Upper lobe of left lung (tissue), 6 donors: ENCODE measurements at regions not wholly inside any gene's neighbourhood (a gene's known extent, or its start where the extent isn't known, plus 50 kb on each side); places are given as distances from the start of the nearest gene placed in this dataset.

ENCODE experiments used
- ATAC-seq, 2 donors: fragments of 200-7000 bp; cut with Tn5 transposase; one replicate each; pipeline ENCODE4 v1.9.1; 2022; ENCODE audit warnings: mild to moderate bottlenecking in 2 of 2, moderate library complexity in 2 of 2; ENCODE audit not compliant: low FRiP score in 2 of 2
- DNase-seq, 2 donors: peaks; one replicate each; pipeline ENCODE4 v3.0.0-alpha.2; 2019 to 2020
- H3K27ac ChIP-seq, 4 donors: fragments of 200-600 bp; sonication (generic); one replicate each; pipeline ENCODE4 v1.5.1; 2016 to 2019
- H3K27me3 ChIP-seq, 4 donors: fragments of 200-600 bp; sonication (generic); one replicate each; pipeline ENCODE4 v1.5.1; 2017 to 2019
- H3K36me3 ChIP-seq, 4 donors: fragments of 200-600 bp; sonication (generic); one replicate each; pipeline ENCODE4 v1.5.1; 2016 to 2019
- H3K4me1 ChIP-seq, 4 donors: fragments of 200-600 bp; sonication (generic); one replicate each; pipeline ENCODE4 v1.5.1; 2018 to 2019
- H3K4me3 ChIP-seq, 4 donors: fragments of 200-600 bp; sonication (generic); one replicate each; pipeline ENCODE4 v1.5.1; 2017 to 2019; ENCODE audit warnings: mild to moderate bottlenecking in 2 of 4, moderate library complexity in 1 of 4
- H3K9me3 ChIP-seq, 4 donors: fragments of 200-600 bp; sonication (generic); one replicate each; pipeline ENCODE4 v1.5.1; 2018 to 2019
- CTCF ChIP-seq, 6 experiments: fragments of 450-650 bp in 4 of 6; fragments of 200-600 bp in 2 of 6; sonication (generic) in 2 of 6; IDR thresholded peaks; one replicate each; pipeline ENCODE4 v1.5.1; 2016 to 2019; ENCODE audit warnings: antibody characterized with exemption in 6 of 6
- EP300 ChIP-seq, 4 donors: sonication (generic); formaldehyde crosslinking; IDR thresholded peaks; one replicate each; pipeline ENCODE4 v1.5.1; 2017; ENCODE audit warnings: antibody characterized with exemption in 4 of 4, control low read depth in 2 of 4
- POLR2A ChIP-seq, 4 donors: fragments of 450-650 bp; IDR thresholded peaks; one replicate each; pipeline ENCODE4 v1.5.1; 2016 to 2017; ENCODE audit warnings: antibody characterized with exemption in 4 of 4, mild to moderate bottlenecking in 2 of 4
- POLR2AphosphoS5 ChIP-seq, 2 donors: sonication (generic); formaldehyde crosslinking; IDR thresholded peaks; one replicate each; pipeline ENCODE4 v1.5.1; 2017; ENCODE audit warnings: antibody characterized with exemption in 2 of 2
- WGBS, 2 donors: methylation state at CpG; one replicate each; pipeline ENCODE4 v1.1.5; 2017 to 2018; 5-methylcytosine and 5-hydroxymethylcytosine counted together
- donor health status: DM: no; HTN: no; CAD: no; lungs with moderate emphysema.
- donor health status: DM: no; HTN: yes; CAD: no; lungs with severe emphysema.

GRCh38 chr4:78665216-78665770 lies 110.9 kb upstream of the BMP2K start:
- TF ChIP-seq CTCF (IDR thresholded peaks at IDR 0.05): no peak
- no peak for TF ChIP-seq POLR2AphosphoS5 (IDR thresholded peaks at IDR 0.05)
- no peak for TF ChIP-seq POLR2A (IDR thresholded peaks at IDR 0.05)
- TF ChIP-seq EP300 (IDR thresholded peaks at IDR 0.05): no peak
- no peak for ATAC-seq
- H3K4me3 ChIP-seq: no peak overlapping the region

GRCh38 chr4:78666830-78667258 lies 109.3 kb upstream of the BMP2K start:
- WGBS, 2 donors: 31 to 58% methylated on average over 3 of the region's 3 CpGs
- Histone ChIP-seq H3K27ac (no peak overlapping the region), H3K9me3 (no peaks in the 10 kb centered on the region), H3K4me3 (no peak overlapping the region), H3K4me1 (peaks cover 17 to 30% (median 21%) of the 10 kb centered on the region in 4 donors), H3K27me3 (no peaks in the 10 kb centered on the region), H3K36me3 (no peaks in the 10 kb centered on the region)
- ATAC-seq: peak in 1 of 2 donors; percentile 70
- no peak for TF ChIP-seq EP300 (IDR thresholded peaks at IDR 0.05)
- no peak for TF ChIP-seq POLR2A (IDR thresholded peaks at IDR 0.05)
- no peak for TF ChIP-seq CTCF (IDR thresholded peaks at IDR 0.05)
- DNase-seq: no peak

More at GRCh38 chr4:78665216-78665770, 110.9 kb upstream of the BMP2K start:
- H3K4me1 ChIP-seq: peaks cover 26 to 34% (median 28%) of the 10 kb centered on the region in 4 donors
- no peaks in the 10 kb centered on the region for H3K27me3 ChIP-seq
- H3K9me3 ChIP-seq: no peaks in the 10 kb centered on the region
- DNase-seq: no peak
- H3K27ac ChIP-seq: no peak overlapping the region
- no peaks in the 10 kb centered on the region for H3K36me3 ChIP-seq

GRCh38 chr4:78667325-78667724 lies 108.8 kb upstream of the BMP2K start:
- peak overlapping the region in 1 of 4 donors; percentile 36 for H3K27ac ChIP-seq
- no peaks in the 10 kb centered on the region for H3K9me3 ChIP-seq
- H3K36me3 ChIP-seq: no peaks in the 10 kb centered on the region
- H3K4me1 ChIP-seq: peaks cover 17 to 25% (median 20%) of the 10 kb centered on the region in 4 donors
- no peak overlapping the region for H3K4me3 ChIP-seq
- ATAC-seq (peak in 1 of 2 donors; percentile 19), DNase-seq (no peak)
- no peaks in the 10 kb centered on the region for H3K27me3 ChIP-seq
- WGBS, 2 donors: 61 to 68% methylated on average over 3 of the region's 3 CpGs
- no peak for TF ChIP-seq CTCF (IDR thresholded peaks at IDR 0.05)
- no peak for TF ChIP-seq POLR2A (IDR thresholded peaks at IDR 0.05)
- no peak for TF ChIP-seq EP300 (IDR thresholded peaks at IDR 0.05)
- no peak for TF ChIP-seq POLR2AphosphoS5 (IDR thresholded peaks at IDR 0.05)

- 46 to 65% methylated on average over 2 of the region's 2 CpGs for WGBS, 2 donors
- ATAC-seq: peak in 1 of 2 donors; percentile 29
- TF ChIP-seq POLR2AphosphoS5 (IDR thresholded peaks at IDR 0.05): no peak
- TF ChIP-seq EP300 (IDR thresholded peaks at IDR 0.05): no peak
- TF ChIP-seq CTCF (IDR thresholded peaks at IDR 0.05): no peak
- TF ChIP-seq POLR2A (IDR thresholded peaks at IDR 0.05): no peak
- no peak for DNase-seq
- Histone ChIP-seq H3K4me3 (no peak overlapping the region), H3K9me3 (no peaks in the 10 kb centered on the region), H3K27ac (peak overlapping the region in 1 of 4 donors; percentile 36), H3K27me3 (no peaks in the 10 kb centered on the region), H3K36me3 (no peaks in the 10 kb centered on the region), H3K4me1 (peaks cover 17 to 24% (median 20%) of the 10 kb centered on the region in 4 donors)
Measured at GRCh38 chr4:78667764-78668163, 108.4 kb upstream of the BMP2K start.

- Histone ChIP-seq H3K36me3 (no peaks in the 10 kb centered on the region), H3K4me3 (no peak overlapping the region), H3K27ac (no peak overlapping the region), H3K27me3 (no peaks in the 10 kb centered on the region), H3K4me1 (peaks cover 17 to 29% (median 20%) of the 10 kb centered on the region in 4 donors), H3K9me3 (no peaks in the 10 kb centered on the region)
- TF ChIP-seq POLR2AphosphoS5 (IDR thresholded peaks at IDR 0.05) (no peak), CTCF (IDR thresholded peaks at IDR 0.05) (peak in 1 of 6 experiments; percentile 20), POLR2A (IDR thresholded peaks at IDR 0.05) (no peak), EP300 (IDR thresholded peaks at IDR 0.05) (no peak)
- no peak for ATAC-seq
- WGBS, 2 donors: 89 to 94% methylated on average over 3 of the region's 3 CpGs
- DNase-seq: no peak
Measured at GRCh38 chr4:78669453-78669852, 106.7 kb upstream of the BMP2K start.
